NB4 (cell line): ENCODE measurements at regions not wholly inside any gene's neighbourhood (a gene's known extent, or its start where the extent isn't known, plus 50 kb on each side); places are given as distances from the start of the nearest gene placed in this dataset.
A peak's percentile ranks its signal among the peaks of the same experiment; 100 is the strongest.

Experiments
- DNase-seq: peaks from one replicate; pipeline ENCODE4 v3.0.0; 2010; ENCODE audit warnings: low read depth
- H3K4me3 ChIP-seq: one replicate; pipeline ENCODE4 v1.5.1; 2011; ENCODE audit warnings: mild to moderate bottlenecking, low read depth, low read length, moderate library complexity
- MAX ChIP-seq: IDR thresholded peaks from 2 replicates; pipeline ENCODE4 v1.6.1; 2011; ENCODE audit warnings: low read depth, low read length
- MYC ChIP-seq: IDR thresholded peaks from 2 replicates; pipeline ENCODE4 v1.6.1; 2011; ENCODE audit warnings: low read depth, low read length
- POLR2A ChIP-seq: IDR thresholded peaks from 2 replicates; pipeline ENCODE4 v1.6.1; 2011; ENCODE audit warnings: mild to moderate bottlenecking; ENCODE audit not compliant: insufficient read length; ENCODE audit errors: extremely low read depth
- TF ChIP-seq, protein P1 (sequence below): IDR thresholded peaks from one replicate; pipeline ENCODE4 v1.5.1; 2012; ENCODE audit warnings: low read depth, low read length

GRCh38 chr3:30314757-30315325, 291.6 kb upstream of the TGFBR2 start:
- TF ChIP-seq MAX (no peak), POLR2A (no peak), MYC (no peak)
- TF ChIP-seq, protein P1, sequence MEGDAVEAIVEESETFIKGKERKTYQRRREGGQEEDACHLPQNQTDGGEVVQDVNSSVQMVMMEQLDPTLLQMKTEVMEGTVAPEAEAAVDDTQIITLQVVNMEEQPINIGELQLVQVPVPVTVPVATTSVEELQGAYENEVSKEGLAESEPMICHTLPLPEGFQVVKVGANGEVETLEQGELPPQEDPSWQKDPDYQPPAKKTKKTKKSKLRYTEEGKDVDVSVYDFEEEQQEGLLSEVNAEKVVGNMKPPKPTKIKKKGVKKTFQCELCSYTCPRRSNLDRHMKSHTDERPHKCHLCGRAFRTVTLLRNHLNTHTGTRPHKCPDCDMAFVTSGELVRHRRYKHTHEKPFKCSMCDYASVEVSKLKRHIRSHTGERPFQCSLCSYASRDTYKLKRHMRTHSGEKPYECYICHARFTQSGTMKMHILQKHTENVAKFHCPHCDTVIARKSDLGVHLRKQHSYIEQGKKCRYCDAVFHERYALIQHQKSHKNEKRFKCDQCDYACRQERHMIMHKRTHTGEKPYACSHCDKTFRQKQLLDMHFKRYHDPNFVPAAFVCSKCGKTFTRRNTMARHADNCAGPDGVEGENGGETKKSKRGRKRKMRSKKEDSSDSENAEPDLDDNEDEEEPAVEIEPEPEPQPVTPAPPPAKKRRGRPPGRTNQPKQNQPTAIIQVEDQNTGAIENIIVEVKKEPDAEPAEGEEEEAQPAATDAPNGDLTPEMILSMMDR: no peak
- no peak overlapping the region for H3K4me3 ChIP-seq
- DNase-seq: no peak

DNA sequence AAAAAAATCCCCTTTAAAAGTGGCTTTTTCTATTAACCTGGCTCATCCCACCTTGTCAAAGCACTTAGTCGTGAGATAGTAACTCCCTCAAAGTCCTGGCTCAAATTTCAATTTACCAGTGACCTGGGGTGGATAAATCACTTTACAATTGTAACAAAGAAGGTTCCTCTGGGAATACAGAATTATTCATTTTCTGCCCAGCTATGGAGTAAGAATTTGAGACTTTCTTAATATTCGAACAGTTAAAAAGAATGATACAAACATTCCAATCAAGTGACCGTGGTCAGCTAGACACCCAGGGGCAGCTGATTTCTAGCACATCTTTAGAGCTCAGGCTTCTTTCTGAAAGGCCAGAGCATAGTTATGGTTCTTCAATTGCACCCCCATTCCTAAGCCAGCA, 291.0 kb upstream of the TGFBR2 start:
- DNase-seq: no peak
- H3K4me3 ChIP-seq: no peak overlapping the region
- TF ChIP-seq MAX (no peak), MYC (no peak), POLR2A (no peak)
- TF ChIP-seq, protein P1: no peak

DNA sequence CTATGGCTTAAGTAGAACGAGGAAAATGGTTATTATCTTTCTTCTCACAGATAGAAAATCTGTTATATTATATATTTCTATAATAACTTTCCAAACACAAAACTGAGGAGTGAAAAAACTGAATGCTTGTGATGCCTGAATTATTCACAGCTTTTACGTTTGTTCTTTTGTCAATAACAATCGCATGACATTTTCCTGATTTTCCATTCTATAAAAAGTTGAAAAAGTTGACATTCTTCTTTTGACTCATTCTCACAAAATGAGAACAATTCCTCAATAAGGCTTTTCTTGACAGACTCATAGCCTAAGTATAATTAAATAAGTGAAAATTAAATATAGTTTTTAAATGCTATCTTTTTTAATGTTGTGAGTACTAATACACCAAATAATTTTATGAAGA, 288.8 kb upstream of the TGFBR2 start:
- DNase-seq: no peak
- no peak overlapping the region for H3K4me3 ChIP-seq
- no peak for TF ChIP-seq MYC
- TF ChIP-seq POLR2A: no peak
- TF ChIP-seq, protein P1: no peak
- TF ChIP-seq MAX: no peak

DNA sequence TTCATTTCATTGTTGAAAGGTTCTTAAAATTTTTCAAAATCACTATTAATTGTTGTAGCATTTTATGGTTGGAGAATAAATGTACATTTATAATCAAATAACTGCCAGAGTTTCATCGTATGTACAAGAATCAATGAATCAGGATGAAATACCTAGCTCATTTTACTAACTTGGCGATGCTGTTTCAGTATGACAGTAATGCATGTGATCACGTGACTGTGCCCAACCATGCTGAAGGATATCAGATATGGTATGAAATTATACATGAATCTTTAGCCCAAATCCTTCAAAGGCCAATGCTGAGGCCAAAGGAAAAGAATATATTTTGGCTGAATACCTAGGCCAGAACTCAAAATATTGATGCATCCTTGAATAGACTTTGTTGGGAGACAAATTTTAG, 288.3 kb upstream of the TGFBR2 start:
- TF ChIP-seq MAX (no peak), MYC (no peak), POLR2A (no peak)
- TF ChIP-seq, protein P1: no peak
- no peak for DNase-seq
- H3K4me3 ChIP-seq: no peak overlapping the region

DNA sequence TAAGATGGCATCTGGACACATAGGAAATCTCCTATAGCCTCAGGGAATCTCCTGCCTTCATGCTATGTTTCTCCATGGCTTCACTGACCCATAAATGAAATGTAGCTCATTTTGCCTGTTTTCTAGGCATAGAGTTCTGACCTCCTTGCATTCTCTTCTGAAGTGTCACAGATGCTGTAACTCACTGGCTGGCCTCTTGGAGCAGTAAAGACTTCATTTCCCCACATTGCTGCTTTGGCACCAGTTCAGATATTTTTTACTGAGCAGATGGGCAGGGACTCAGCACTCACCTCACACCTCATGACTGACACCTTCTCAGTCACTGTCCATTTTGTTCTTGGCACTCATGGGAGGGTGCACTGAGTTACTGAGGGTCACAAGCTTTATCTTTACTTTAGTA, 286.7 kb upstream of the TGFBR2 start:
- peak; percentile 42 for DNase-seq
- TF ChIP-seq MYC: no peak
- TF ChIP-seq, protein P1: peak; percentile 30
- no peak overlapping the region for H3K4me3 ChIP-seq

DNA sequence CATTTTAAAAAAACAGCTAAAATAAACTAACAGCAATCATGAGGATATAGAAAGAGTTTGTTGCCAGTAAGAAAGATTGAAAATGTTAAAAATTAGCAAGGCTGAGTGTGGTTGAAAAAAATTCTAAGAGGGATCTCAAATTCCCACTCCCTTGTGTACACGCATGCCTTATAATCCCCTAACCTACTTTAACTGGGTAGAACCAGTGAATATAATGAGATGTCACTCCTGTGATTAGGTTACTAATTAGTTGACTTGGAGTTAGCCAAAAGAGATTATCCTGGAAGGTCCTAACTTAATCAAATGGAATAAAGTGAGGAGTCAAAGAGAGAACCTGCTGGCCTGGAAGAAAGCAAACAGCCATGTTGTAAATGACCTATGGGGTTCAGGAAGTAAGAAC, 286.0 kb upstream of the TGFBR2 start:
- TF ChIP-seq MAX (no peak), MYC (no peak), POLR2A (no peak)
- TF ChIP-seq, protein P1: no peak
- no peak for DNase-seq
- H3K4me3 ChIP-seq: no peak overlapping the region
